SK-N-SH (cell line): ENCODE measurements at regions not wholly inside any gene's neighbourhood (a gene's known extent, or its start where the extent isn't known, plus 50 kb on each side); places are given as distances from the start of the nearest gene placed in this dataset.

Source experiments
- CTCF ChIA-PET: fragments of 300-600, 350-600 bp; formaldehyde crosslinking; extraction: SDS; loops from one replicate; lab custom pipeline; 2021; lab: Yijun Ruan, JAX
- POLR2A ChIA-PET: fragments of 350-600 bp; sonication (Branson Sonifier 250); formaldehyde crosslinking; extraction: SDS; loops from one replicate; lab custom pipeline; 2020; ENCODE audit warnings: antibody characterized with exemption, inconsistent platforms; lab: Yijun Ruan, JAX
- DNase-seq: peaks from one replicate; pipeline ENCODE4 v3.0.0; 2012
- H2AFZ ChIP-seq: fragments of 200-600 bp; sonication (generic); 2 replicates; pipeline ENCODE4 v1.8.1; 2016; ENCODE audit warnings: antibody characterized with exemption, mild to moderate bottlenecking, low read depth
- H3F3A ChIP-seq: fragments of 200-600 bp; sonication (generic); replicated peaks from 2 replicates; pipeline ENCODE3; 2016; ENCODE audit warnings: antibody characterized with exemption, mild to moderate bottlenecking; ENCODE audit not compliant: insufficient read depth
- H3K27ac ChIP-seq, 2 experiments: fragments of 200-500 bp in 1 of 2; fragments of 200-600 bp in 1 of 2; sonication (Bioruptor generic) in 1 of 2; sonication (generic), shearing (Covaris generic) in 1 of 2; 2 replicates each; pipeline versions ENCODE4 v1.5.1 to v1.6.1; 2014 to 2016; ENCODE audit warnings: low read depth in 2 of 2, inconsistent platforms in 1 of 2, low read length in 1 of 2, mild to moderate bottlenecking in 1 of 2, mixed read lengths in 1 of 2
- H3K27me3 ChIP-seq: fragments of 200-600 bp; sonication (generic), shearing (Covaris generic); 2 replicates; pipeline ENCODE4 v1.6.1; 2016; ENCODE audit warnings: mixed run types; ENCODE audit not compliant: insufficient read depth
- H3K36me3 ChIP-seq, 2 experiments: fragments of 200-500 bp in 1 of 2; fragments of 200-600 bp in 1 of 2; sonication (Bioruptor generic) in 1 of 2; sonication (generic) in 1 of 2; replicated peaks in 1 of 2; 2 replicates each; pipeline versions ENCODE3 to v1.5.1; 2014 to 2016; ENCODE audit warnings: low read length in 1 of 2, mild to moderate bottlenecking in 1 of 2; ENCODE audit not compliant: insufficient read depth in 2 of 2, control insufficient read depth in 1 of 2
- H3K4me1 ChIP-seq, 2 experiments: fragments of 200-500 bp in 1 of 2; fragments of 200-600 bp in 1 of 2; sonication (Bioruptor generic) in 1 of 2; sonication (generic), shearing (Covaris generic) in 1 of 2; 2 replicates each; pipeline versions ENCODE4 v1.5.1 to v1.6.1; 2014 to 2016; ENCODE audit warnings: low read depth in 1 of 2, low read length in 1 of 2, mixed run types in 1 of 2; ENCODE audit not compliant: insufficient read depth in 2 of 2, control insufficient read depth in 1 of 2
- H3K4me2 ChIP-seq: fragments of 200-600 bp; sonication (generic), shearing (Covaris generic); 2 replicates; pipeline ENCODE4 v1.6.1; 2017; ENCODE audit warnings: mixed run types
- H3K4me3 ChIP-seq, 2 experiments: fragments of 200-500 bp in 1 of 2; fragments of 200-600 bp in 1 of 2; sonication (Bioruptor generic) in 1 of 2; sonication (generic), shearing (Covaris generic) in 1 of 2; 2 replicates each; pipeline versions ENCODE4 v1.5.1 to v1.8.1; 2014 to 2016; ENCODE audit warnings: low read depth in 2 of 2, inconsistent platforms in 1 of 2, low read length in 1 of 2, mild to moderate bottlenecking in 1 of 2, mixed read lengths in 1 of 2, moderate library complexity in 1 of 2
- H3K79me2 ChIP-seq: fragments of 200-600 bp; sonication (generic); 2 replicates; pipeline ENCODE4 v1.8.1; 2017; ENCODE audit warnings: mild to moderate bottlenecking; ENCODE audit not compliant: insufficient read depth
- H3K9ac ChIP-seq: fragments of 200-600 bp; sonication (generic); 2 replicates; pipeline ENCODE4 v1.6.1; 2017; ENCODE audit warnings: mixed run types
- H3K9me2 ChIP-seq: fragments of 200-600 bp; sonication (generic); 2 replicates; pipeline ENCODE4 v1.6.1; 2017; ENCODE audit warnings: mixed run types
- H3K9me3 ChIP-seq: fragments of 200-600 bp; sonication (generic); 2 replicates; pipeline ENCODE4 v1.6.1; 2017; ENCODE audit warnings: mixed run types, mild to moderate bottlenecking, moderate library complexity
- H4K20me1 ChIP-seq: fragments of 200-600 bp; sonication (generic); 2 replicates; pipeline ENCODE4 v1.6.1; 2017; ENCODE audit warnings: mild to moderate bottlenecking, mixed run types; ENCODE audit not compliant: insufficient read depth
- CHD2 ChIP-seq: fragments of 150-350 bp; IDR thresholded peaks from 2 replicates; pipeline ENCODE4 v1.6.1; 2018; ENCODE audit warnings: low read length; ENCODE audit not compliant: partially characterized antibody
- EP300 ChIP-seq, 2 experiments: IDR thresholded peaks; 2 replicates each; pipeline versions ENCODE4 v1.4.0 to v1.6.1; 2012; ENCODE audit warnings: borderline replicate concordance in 1 of 2, low read depth in 1 of 2, low read length in 1 of 2
- FOSL2 ChIP-seq: IDR thresholded peaks from 2 replicates; pipeline ENCODE4 v1.4.0; 2012; ENCODE audit warnings: low read depth, mild to moderate bottlenecking, moderate library complexity, borderline replicate concordance
- FOXJ3 ChIP-seq: sonication (generic); formaldehyde crosslinking; IDR thresholded peaks from 2 replicates; pipeline ENCODE4 v1.5.1; 2020; ENCODE audit warnings: mild to moderate bottlenecking, missing genetic modification reagents
- IRF3 ChIP-seq: fragments of 150-350 bp; IDR thresholded peaks from 2 replicates; pipeline ENCODE4 v1.6.1; 2016; ENCODE audit warnings: mild to moderate bottlenecking, low read depth, low read length
- JUND ChIP-seq: IDR thresholded peaks from 2 replicates; pipeline ENCODE4 v1.4.0; 2012
- MEF2A ChIP-seq: IDR thresholded peaks from 2 replicates; pipeline ENCODE4 v1.4.0; 2012; ENCODE audit warnings: low read depth, borderline replicate concordance
- MXI1 ChIP-seq: IDR thresholded peaks from 2 replicates; pipeline ENCODE4 v1.6.1; 2012; ENCODE audit warnings: mild to moderate bottlenecking, low read depth, low read length, improper control_type of control experiment
- NRF1 ChIP-seq: IDR thresholded peaks from 2 replicates; pipeline ENCODE4 v1.6.1; 2012; ENCODE audit warnings: low read depth, mild to moderate bottlenecking, low read length
- PBX3 ChIP-seq: IDR thresholded peaks from 2 replicates; pipeline ENCODE4; 2012
- POLR2AphosphoS5 ChIP-seq: IDR thresholded peaks from 2 replicates; pipeline ENCODE4 v1.6.1; 2012; ENCODE audit warnings: low read depth, low read length
- RAD21 ChIP-seq: IDR thresholded peaks from 2 replicates; pipeline ENCODE4 v1.6.1; 2012; ENCODE audit warnings: mild to moderate bottlenecking, low read length
- RFX5 ChIP-seq: IDR thresholded peaks from 2 replicates; pipeline ENCODE4 v1.6.1; 2012; ENCODE audit warnings: mild to moderate bottlenecking, improper control_type of control experiment, low read length
- SIN3A ChIP-seq: IDR thresholded peaks from 2 replicates; pipeline ENCODE4 v1.6.1; 2012; ENCODE audit warnings: low read depth, mild to moderate bottlenecking, low read length, moderate library complexity, borderline replicate concordance
- TCF12 ChIP-seq: IDR thresholded peaks from 2 replicates; pipeline ENCODE4 v1.4.0; 2012
- TEAD4 ChIP-seq: IDR thresholded peaks from 2 replicates; pipeline ENCODE4 v1.4.0; 2012; ENCODE audit warnings: mild to moderate bottlenecking, borderline replicate concordance; ENCODE audit not compliant: insufficient read depth
- USF1 ChIP-seq: IDR thresholded peaks from 2 replicates; pipeline ENCODE4 v1.4.0; 2012; ENCODE audit warnings: low read depth, borderline replicate concordance
- YY1 ChIP-seq: IDR thresholded peaks from 2 replicates; pipeline ENCODE4 v1.4.0; 2012; ENCODE audit warnings: low read depth, mild to moderate bottlenecking
- ZBTB33 ChIP-seq: IDR thresholded peaks from 2 replicates; pipeline ENCODE4 v1.4.0; 2012; ENCODE audit warnings: low read depth, borderline replicate concordance
- WGBS: methylation state at CpG from one replicate; pipeline ENCODE4 v1.1.6; 2017; ENCODE audit warnings: low lambda C conversion rate; 5-methylcytosine and 5-hydroxymethylcytosine counted together

GRCh38 chr4:59598330-59598618 lies 1601.9 kb upstream of the ADGRL3 start:
- H3K4me1 ChIP-seq = no peaks in the 10 kb centered on the region
- 14% methylated on average over 1 of the region's 1 CpG for whole genome bisulfite sequencing
- no peaks in the 10 kb centered on the region for H3K9me2 ChIP-seq
- no peak overlapping the region for H3K4me3 ChIP-seq
- DNase-seq = no peak
- H4K20me1 ChIP-seq = no peaks in the 10 kb centered on the region
- no peak overlapping the region for H3K9ac ChIP-seq
- H3K79me2 ChIP-seq = no peaks in the 10 kb centered on the region
- POLR2A ChIA-PET = interaction anchor here (0.5 kb wide), 1 partner anchor 1553 kb away, joined by 3 read pairs; no protein-coding TSS in a partner anchor
- no peaks in the 10 kb centered on the region for H3K27me3 ChIP-seq
- H3F3A ChIP-seq = no peaks in the 10 kb centered on the region
- no peak overlapping the region for H3K4me2 ChIP-seq
- no peaks in the 10 kb centered on the region for H3K36me3 ChIP-seq
- TF ChIP-seq FOSL2 = no peak
- TF ChIP-seq FOXJ3 (CRISPR knock-in tag) = no peak
- TF ChIP-seq TCF12 = no peak
- TF ChIP-seq PBX3 = no peak
- TF ChIP-seq YY1 = no peak
- TF ChIP-seq TEAD4 = no peak
- TF ChIP-seq SIN3A = no peak
- TF ChIP-seq MXI1 = no peak
- no peak for TF ChIP-seq IRF3
- no peak for TF ChIP-seq RAD21
- no peak for TF ChIP-seq CHD2
- no peak for TF ChIP-seq MEF2A
- TF ChIP-seq USF1 = no peak
- TF ChIP-seq RFX5 = no peak
- no peaks in the 10 kb centered on the region for H3K9me3 ChIP-seq
- CTCF ChIA-PET = no interaction called here
- no peak overlapping the region for H3K27ac ChIP-seq
- no peak overlapping the region for H2AFZ ChIP-seq

- Histone ChIP-seq H3F3A (no peaks in the 10 kb centered on the region), H3K36me3 (no peaks in the 10 kb centered on the region), H3K4me2 (no peak overlapping the region), H3K9me2 (no peaks in the 10 kb centered on the region), H3K9ac (no peak overlapping the region), H3K27me3 (no peaks in the 10 kb centered on the region), H3K27ac (no peak overlapping the region), H4K20me1 (no peaks in the 10 kb centered on the region), H3K4me1 (no peaks in the 10 kb centered on the region), H3K4me3 (no peak overlapping the region), H3K79me2 (no peaks in the 10 kb centered on the region), H3K9me3 (no peaks in the 10 kb centered on the region), H2AFZ (0 out of 2 replicates have a peak overlapping the region, but pooled peaks have one; percentile 17)
- 48% methylated on average over 1 of the region's 1 CpG for WGBS
- DNase-seq = no peak
- CTCF ChIA-PET = no interaction called here
- TF ChIP-seq MXI1 (no peak), MEF2A (no peak), JUND (no peak), NRF1 (no peak), POLR2AphosphoS5 (no peak), FOSL2 (no peak), ZBTB33 (no peak), EP300 (IDR thresholded peaks at IDR 0.05; ENCODE audit: borderline replicate concordance in 1 of 2, low read depth in 1 of 2, low read length in 1 of 2) (no peak), TCF12 (no peak), FOXJ3 (CRISPR knock-in tag) (no peak)
- POLR2A ChIA-PET = no interaction called here
Observed at GRCh38 chr4:59608466-59608865, 1591.7 kb upstream of the ADGRL3 start.
